Right ventricle myocardium inferior (tissue), 1 donor: ENCODE measurements at regions not wholly inside any gene's neighbourhood (a gene's known extent, or its start where the extent isn't known, plus 50 kb on each side); places are given as distances from the start of the nearest gene placed in this dataset.
A peak's percentile ranks its signal among the peaks of the same experiment; 100 is the strongest.

Source experiments
- ATAC-seq: fragments of 200-7000 bp; cut with Tn5 transposase; one replicate; pipeline ENCODE4 v1.9.1; 2020; ENCODE audit warnings: mild to moderate bottlenecking, moderate library complexity
- DNase-seq: peaks from one replicate; pipeline ENCODE4 v3.0.0; 2021; ENCODE audit errors: missing footprints
- intact Hi-C: fragments of 100-400 bp; cut with DNase I; formaldehyde crosslinking; loops from one replicate; pipeline ENCODE4 v1.11.0; 2022
- donor health status: DM: no; HTN: yes; CAD: no; lungs with severe emphysema.

- intact Hi-C loops = no loop called here
- no peak for ATAC-seq
- DNase-seq = no peak
Observed at GRCh38 chr2:137729305-137729704, 235.0 kb upstream of the HNMT start.

- intact Hi-C loops = no loop called here
- ATAC-seq (no peak), DNase-seq (no peak)
Observed at GRCh38 chr2:137737559-137737958, 226.7 kb upstream of the HNMT start.

GRCh38 chr2:137741784-137742362 lies 222.4 kb upstream of the HNMT start:
- no peak for DNase-seq
- intact Hi-C loops = no loop called here
- no peak for ATAC-seq

GRCh38 chr2:137747509-137747908 lies 216.8 kb upstream of the HNMT start:
- no peak for DNase-seq
- intact Hi-C loops = no loop called here
- no peak for ATAC-seq

- no peak for ATAC-seq
- intact Hi-C loops = no loop called here
- no peak for DNase-seq
Observed at GRCh38 chr2:137748533-137748932, 215.7 kb upstream of the HNMT start.

- ATAC-seq (no peak), DNase-seq (no peak)
- intact Hi-C loops = no loop called here
Observed at GRCh38 chr2:137764646-137765045, 199.6 kb upstream of the HNMT start.

GRCh38 chr2:137769406-137769805 lies 194.9 kb upstream of the HNMT start:
- DNase-seq (no peak), ATAC-seq (no peak)
- intact Hi-C loops = no loop called here

GRCh38 chr2:137770166-137770565 lies 194.1 kb upstream of the HNMT start:
- intact Hi-C loops = no loop called here
- ATAC-seq (no peak), DNase-seq (no peak)

GRCh38 chr2:137771064-137771463 lies 193.2 kb upstream of the HNMT start:
- intact Hi-C loops = no loop called here
- DNase-seq (no peak), ATAC-seq (no peak)

- ATAC-seq (no peak), DNase-seq (no peak)
- intact Hi-C loops = no loop called here
Observed at GRCh38 chr2:137772451-137772850, 191.8 kb upstream of the HNMT start.

GRCh38 chr2:137775529-137775928 lies 188.7 kb upstream of the HNMT start:
- no peak for ATAC-seq
- intact Hi-C loops = no loop called here

GRCh38 chr2:137776697-137777096 lies 187.6 kb upstream of the HNMT start:
- intact Hi-C loops = no loop called here
- DNase-seq (no peak), ATAC-seq (no peak)

More at GRCh38 chr2:137775529-137775928, 188.7 kb upstream of the HNMT start:
- no peak for DNase-seq

GRCh38 chr2:137797641-137798040 lies 166.6 kb upstream of the HNMT start:
- no peak for DNase-seq
- intact Hi-C loops = no loop called here
- ATAC-seq = no peak

GRCh38 chr2:137799600-137799999 lies 164.7 kb upstream of the HNMT start:
- peak; percentile 59 for DNase-seq
- ATAC-seq = no peak
- intact Hi-C loops = no loop called here

- DNase-seq (no peak), ATAC-seq (no peak)
- intact Hi-C loops = no loop called here
Observed at GRCh38 chr2:137800386-137800785, 163.9 kb upstream of the HNMT start.

GRCh38 chr2:137801228-137801627 lies 163.0 kb upstream of the HNMT start:
- intact Hi-C loops = no loop called here
- no peak for ATAC-seq
- DNase-seq = no peak

GRCh38 chr2:137802038-137802437 lies 162.2 kb upstream of the HNMT start:
- intact Hi-C loops = no loop called here
- DNase-seq (no peak), ATAC-seq (no peak)

GRCh38 chr2:137806068-137806805 lies 158.0 kb upstream of the HNMT start:
- intact Hi-C loops = no loop called here
- ATAC-seq (no peak), DNase-seq (no peak)

GRCh38 chr2:137809252-137809651 lies 155.0 kb upstream of the HNMT start:
- intact Hi-C loops = no loop called here
- no peak for ATAC-seq
- DNase-seq = no peak

- intact Hi-C loops = no loop called here
- DNase-seq = no peak
- ATAC-seq = no peak
Observed at GRCh38 chr2:137809837-137810236, 154.4 kb upstream of the HNMT start.

GRCh38 chr2:137812517-137812916 lies 151.8 kb upstream of the HNMT start:
- ATAC-seq (no peak), DNase-seq (no peak)
- intact Hi-C loops = no loop called here
